ENCODE measurements at regions not wholly inside any gene's neighbourhood (a gene's known extent, or its start where the extent isn't known, plus 50 kb on each side); places are given as distances from the start of the nearest gene placed in this dataset.
A peak's percentile ranks its signal among the peaks of the same experiment; 100 is the strongest.

DNA sequence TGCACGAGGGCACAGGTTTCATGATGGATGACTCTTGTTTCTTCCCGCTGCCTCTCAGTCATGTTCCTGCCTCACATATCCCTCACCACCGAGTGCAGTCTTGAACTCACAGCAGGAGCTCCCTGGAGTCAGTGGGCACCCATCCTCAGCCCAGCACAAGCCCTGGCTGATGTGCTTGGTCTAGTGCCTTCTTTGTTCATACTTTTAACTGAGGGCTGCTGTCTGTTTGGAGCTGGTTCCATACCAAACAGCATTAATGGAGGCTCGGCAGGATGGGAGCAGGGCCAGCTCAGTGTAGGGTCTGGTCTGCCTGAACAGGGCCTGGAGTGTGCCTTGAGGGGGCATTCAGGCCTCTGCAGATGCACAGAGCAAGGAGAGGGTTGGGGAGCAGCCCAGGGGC, 54.5 kb upstream of the GLI2 start:
- H3K23ac ChIP-seq (ENCODE audit: low read length in 2 of 2): no peak overlapping the region
- no peak overlapping the region for H2BK5ac ChIP-seq (ENCODE audit: low read depth, low read length, poor library complexity, severe bottlenecking)
- no peak overlapping the region for H2AK5ac ChIP-seq (ENCODE audit: low read length, severe bottlenecking)
- no peaks in the 10 kb centered on the region for H3K36me3 ChIP-seq (ENCODE audit: control insufficient read depth in 1 of 2, insufficient read depth in 2 of 2, low read depth in 1 of 2, low read length in 2 of 2)
- no peak overlapping the region for H4K91ac ChIP-seq (ENCODE audit: low read length)
- H3K4ac ChIP-seq (ENCODE audit: low read depth in 1 of 2, low read length in 2 of 2): no peak overlapping the region
- H3K4me3 ChIP-seq (ENCODE audit: insufficient read depth in 1 of 2, low read depth in 1 of 2, low read length in 2 of 2): no peak overlapping the region
- H3K27me3 ChIP-seq (ENCODE audit: control insufficient read depth in 1 of 2, insufficient read depth in 1 of 2, low read length in 2 of 2): peaks cover 8 to 50% of the 10 kb centered on the region in 2 experiments
- H2BK12ac ChIP-seq (ENCODE audit: low read length in 2 of 2): no peak overlapping the region
- no peak overlapping the region for H2BK15ac ChIP-seq (ENCODE audit: low read depth, poor library complexity, severe bottlenecking)
- H2AFZ ChIP-seq (ENCODE audit: low read depth, low read length): no peak overlapping the region
- no peaks in the 10 kb centered on the region for H3K9me3 ChIP-seq (ENCODE audit: control insufficient read depth, low read length)
- H2BK120ac ChIP-seq (ENCODE audit: low read depth, low read length): no peak overlapping the region
- H3K4me1 ChIP-seq (ENCODE audit: control insufficient read depth, insufficient read depth, low read depth, low read length): peaks cover 5% of the 10 kb centered on the region
- DNase-seq: no peak
- H3K18ac ChIP-seq (ENCODE audit: low read depth in 1 of 2, low read length in 2 of 2): no peak overlapping the region
- H3K79me1 ChIP-seq (replicated peaks; ENCODE audit: low read length, poor library complexity, severe bottlenecking): no peaks in the 10 kb centered on the region
- H3K4me2 ChIP-seq (ENCODE audit: low read length, poor library complexity, severe bottlenecking): no peak overlapping the region
- H4K8ac ChIP-seq (ENCODE audit: low read length): no peak overlapping the region
- 73% methylated on average over 4 of the region's 4 CpGs for WGBS
- H3K27ac ChIP-seq (ENCODE audit: low read length, poor library complexity, severe bottlenecking): no peak overlapping the region
- peak overlapping the region in 1 of 2 experiments; percentile 14 for H3K14ac ChIP-seq (ENCODE audit: low read length in 2 of 2)
- H3K9ac ChIP-seq (ENCODE audit: low read length): no peak overlapping the region

DNA sequence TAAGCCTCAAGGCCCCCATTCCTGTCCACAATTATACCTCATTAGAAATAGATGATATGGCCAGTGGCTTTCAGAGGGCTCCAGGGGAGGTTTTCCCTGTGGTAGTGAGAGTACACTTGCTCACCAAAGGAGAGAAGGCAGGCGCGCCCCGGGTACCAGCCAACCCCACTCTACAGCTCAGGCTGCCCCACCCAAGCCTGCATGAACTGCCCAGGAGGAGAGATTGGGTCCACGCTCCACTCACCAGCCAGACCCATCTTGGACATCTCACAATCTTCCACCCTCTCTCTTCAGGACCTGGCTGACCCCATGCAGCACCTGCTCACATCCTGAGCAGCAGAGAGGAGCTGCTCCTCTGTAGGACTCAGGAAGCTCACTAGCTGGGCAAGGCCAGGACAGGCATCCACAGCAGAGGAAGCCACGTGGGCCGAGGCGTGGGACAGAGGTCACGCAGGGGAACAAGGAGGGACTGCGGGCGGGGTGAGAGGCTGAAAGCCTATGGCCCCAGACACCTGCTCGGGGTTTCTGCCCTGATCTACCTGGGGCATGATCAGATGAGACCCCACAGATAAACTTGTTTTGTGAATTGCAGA, 53.9 kb upstream of the GLI2 start:
- no peak overlapping the region for H2BK15ac ChIP-seq (ENCODE audit: low read depth, poor library complexity, severe bottlenecking)
- H3K18ac ChIP-seq (ENCODE audit: low read depth in 1 of 2, low read length in 2 of 2): no peak overlapping the region
- H3K4me3 ChIP-seq (ENCODE audit: insufficient read depth in 1 of 2, low read depth in 1 of 2, low read length in 2 of 2): no peak overlapping the region
- no peak overlapping the region for H3K27ac ChIP-seq (ENCODE audit: low read length, poor library complexity, severe bottlenecking)
- H3K27me3 ChIP-seq (ENCODE audit: control insufficient read depth in 1 of 2, insufficient read depth in 1 of 2, low read length in 2 of 2): peaks cover 4 to 50% of the 10 kb centered on the region in 2 experiments
- no peak overlapping the region for H3K4ac ChIP-seq (ENCODE audit: low read depth in 1 of 2, low read length in 2 of 2)
- H3K14ac ChIP-seq (ENCODE audit: low read length in 2 of 2): no peak overlapping the region
- no peaks in the 10 kb centered on the region for H3K79me1 ChIP-seq (replicated peaks; ENCODE audit: low read length, poor library complexity, severe bottlenecking)
- H2AFZ ChIP-seq (ENCODE audit: low read depth, low read length): no peak overlapping the region
- H2AK5ac ChIP-seq (ENCODE audit: low read length, severe bottlenecking): no peak overlapping the region
- no peaks in the 10 kb centered on the region for H3K9me3 ChIP-seq (ENCODE audit: control insufficient read depth, low read length)
- WGBS: 90% methylated on average over 10 of the region's 11 CpGs
- no peak overlapping the region for H4K8ac ChIP-seq (ENCODE audit: low read length)
- peaks cover 5% of the 10 kb centered on the region for H3K4me1 ChIP-seq (ENCODE audit: control insufficient read depth, insufficient read depth, low read depth, low read length)
- no peaks in the 10 kb centered on the region for H3K36me3 ChIP-seq (ENCODE audit: control insufficient read depth in 1 of 2, insufficient read depth in 2 of 2, low read depth in 1 of 2, low read length in 2 of 2)
- no peak overlapping the region for H3K4me2 ChIP-seq (ENCODE audit: low read length, poor library complexity, severe bottlenecking)
- no peak overlapping the region for H2BK5ac ChIP-seq (ENCODE audit: low read depth, low read length, poor library complexity, severe bottlenecking)
- DNase-seq: no peak
- H2BK12ac ChIP-seq (ENCODE audit: low read length in 2 of 2): no peak overlapping the region
- no peak overlapping the region for H2BK120ac ChIP-seq (ENCODE audit: low read depth, low read length)
- no peak overlapping the region for H3K9ac ChIP-seq (ENCODE audit: low read length)
- H3K23ac ChIP-seq (ENCODE audit: low read length in 2 of 2): no peak overlapping the region
- H4K91ac ChIP-seq (ENCODE audit: low read length): peak overlapping the region; percentile 65

DNA sequence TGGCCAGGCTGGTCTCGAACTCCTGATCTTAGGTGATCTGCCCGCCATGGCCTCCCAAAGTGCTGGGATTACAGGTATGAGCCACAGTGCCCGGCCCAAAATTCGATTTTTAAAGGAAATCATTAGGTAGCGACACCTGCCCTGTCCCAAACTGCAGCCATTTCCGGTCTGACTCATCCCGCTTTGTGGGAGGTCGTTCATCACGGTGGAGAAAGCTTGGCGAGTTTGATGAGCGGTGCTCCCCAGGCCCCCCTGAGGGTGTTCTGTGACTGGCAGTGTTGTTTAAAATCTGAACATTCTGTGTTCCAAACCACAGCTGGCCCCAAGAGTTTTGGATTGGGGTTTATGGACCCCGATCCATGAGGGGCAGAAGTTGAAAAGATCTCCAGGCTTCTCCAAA, 53.0 kb upstream of the GLI2 start:
- Histone ChIP-seq H3K9me3 (ENCODE audit: control insufficient read depth, low read length) (no peaks in the 10 kb centered on the region), H3K14ac (ENCODE audit: low read length in 2 of 2) (no peak overlapping the region), H2BK12ac (ENCODE audit: low read length in 2 of 2) (no peak overlapping the region), H3K4me3 (ENCODE audit: insufficient read depth in 1 of 2, low read depth in 1 of 2, low read length in 2 of 2) (no peak overlapping the region), H3K79me1 (replicated peaks; ENCODE audit: low read length, poor library complexity, severe bottlenecking) (no peaks in the 10 kb centered on the region), H3K4me1 (ENCODE audit: control insufficient read depth, insufficient read depth, low read depth, low read length) (peaks cover 5% of the 10 kb centered on the region), H3K36me3 (ENCODE audit: control insufficient read depth in 1 of 2, insufficient read depth in 2 of 2, low read depth in 1 of 2, low read length in 2 of 2) (no peaks in the 10 kb centered on the region), H3K9ac (ENCODE audit: low read length) (no peak overlapping the region), H4K91ac (ENCODE audit: low read length) (no peak overlapping the region), H2BK120ac (ENCODE audit: low read depth, low read length) (no peak overlapping the region), H3K18ac (ENCODE audit: low read depth in 1 of 2, low read length in 2 of 2) (no peak overlapping the region), H3K4ac (ENCODE audit: low read depth in 1 of 2, low read length in 2 of 2) (no peak overlapping the region), H3K23ac (ENCODE audit: low read length in 2 of 2) (no peak overlapping the region), H2AK5ac (ENCODE audit: low read length, severe bottlenecking) (no peak overlapping the region), H2BK15ac (ENCODE audit: low read depth, poor library complexity, severe bottlenecking) (no peak overlapping the region), H2AFZ (ENCODE audit: low read depth, low read length) (no peak overlapping the region), H3K27me3 (ENCODE audit: control insufficient read depth in 1 of 2, insufficient read depth in 1 of 2, low read length in 2 of 2) (peaks cover 12 to 55% of the 10 kb centered on the region in 2 experiments), H3K4me2 (ENCODE audit: low read length, poor library complexity, severe bottlenecking) (no peak overlapping the region), H3K27ac (ENCODE audit: low read length, poor library complexity, severe bottlenecking) (no peak overlapping the region), H4K8ac (ENCODE audit: low read length) (no peak overlapping the region), H2BK5ac (ENCODE audit: low read depth, low read length, poor library complexity, severe bottlenecking) (no peak overlapping the region)
- DNase-seq: no peak
- 62% methylated on average over 12 of the region's 12 CpGs for WGBS

DNA sequence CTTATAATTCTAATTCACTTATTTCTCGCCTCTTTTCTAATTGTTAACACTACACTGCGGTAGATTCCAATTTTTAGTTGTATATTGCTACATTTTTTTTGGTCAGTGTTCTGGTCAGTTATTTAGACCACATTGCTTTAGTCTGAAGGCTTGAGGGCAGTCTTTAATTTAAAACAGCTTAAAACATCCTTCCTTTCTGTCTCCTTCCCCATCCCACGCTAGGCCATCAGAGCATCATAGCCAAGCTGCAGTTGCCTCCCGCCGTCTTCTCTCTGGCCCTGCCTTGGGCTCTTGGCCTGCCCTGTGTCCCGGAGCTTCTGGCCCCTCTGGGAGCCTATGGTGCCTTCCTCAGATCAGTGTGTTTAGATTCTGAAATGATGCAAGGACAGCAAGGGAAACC, 52.6 kb upstream of the GLI2 start:
- H2BK5ac ChIP-seq (ENCODE audit: low read depth, low read length, poor library complexity, severe bottlenecking): no peak overlapping the region
- no peak overlapping the region for H3K4me3 ChIP-seq (ENCODE audit: insufficient read depth in 1 of 2, low read depth in 1 of 2, low read length in 2 of 2)
- no peak overlapping the region for H4K8ac ChIP-seq (ENCODE audit: low read length)
- no peak overlapping the region for H3K9ac ChIP-seq (ENCODE audit: low read length)
- H4K91ac ChIP-seq (ENCODE audit: low read length): no peak overlapping the region
- DNase-seq: no peak
- no peak overlapping the region for H2BK15ac ChIP-seq (ENCODE audit: low read depth, poor library complexity, severe bottlenecking)
- no peaks in the 10 kb centered on the region for H3K79me1 ChIP-seq (replicated peaks; ENCODE audit: low read length, poor library complexity, severe bottlenecking)
- WGBS: 65% methylated on average over 4 of the region's 6 CpGs
- no peak overlapping the region for H3K23ac ChIP-seq (ENCODE audit: low read length in 2 of 2)
- H3K4ac ChIP-seq (ENCODE audit: low read depth in 1 of 2, low read length in 2 of 2): no peak overlapping the region
- H2BK12ac ChIP-seq (ENCODE audit: low read length in 2 of 2): no peak overlapping the region
- no peak overlapping the region for H2AK5ac ChIP-seq (ENCODE audit: low read length, severe bottlenecking)
- H2AFZ ChIP-seq (ENCODE audit: low read depth, low read length): no peak overlapping the region
- no peak overlapping the region for H3K27ac ChIP-seq (ENCODE audit: low read length, poor library complexity, severe bottlenecking)
- no peak overlapping the region for H3K18ac ChIP-seq (ENCODE audit: low read depth in 1 of 2, low read length in 2 of 2)
- H2BK120ac ChIP-seq (ENCODE audit: low read depth, low read length): no peak overlapping the region
- H3K4me1 ChIP-seq (ENCODE audit: control insufficient read depth, insufficient read depth, low read depth, low read length): peaks cover 5% of the 10 kb centered on the region
- H3K36me3 ChIP-seq (ENCODE audit: control insufficient read depth in 1 of 2, insufficient read depth in 2 of 2, low read depth in 1 of 2, low read length in 2 of 2): no peaks in the 10 kb centered on the region
- H3K9me3 ChIP-seq (ENCODE audit: control insufficient read depth, low read length): no peaks in the 10 kb centered on the region
- H3K4me2 ChIP-seq (ENCODE audit: low read length, poor library complexity, severe bottlenecking): no peak overlapping the region
- H3K14ac ChIP-seq (ENCODE audit: low read length in 2 of 2): no peak overlapping the region
- peaks cover 17 to 55% of the 10 kb centered on the region in 2 experiments for H3K27me3 ChIP-seq (ENCODE audit: control insufficient read depth in 1 of 2, insufficient read depth in 1 of 2, low read length in 2 of 2)

All from mesenchymal stem cell (in vitro differentiated cells and primary cell).